ENCODE measurements at regions not wholly inside any gene's neighbourhood (a gene's known extent, or its start where the extent isn't known, plus 50 kb on each side); places are given as distances from the start of the nearest gene placed in this dataset.

DNA sequence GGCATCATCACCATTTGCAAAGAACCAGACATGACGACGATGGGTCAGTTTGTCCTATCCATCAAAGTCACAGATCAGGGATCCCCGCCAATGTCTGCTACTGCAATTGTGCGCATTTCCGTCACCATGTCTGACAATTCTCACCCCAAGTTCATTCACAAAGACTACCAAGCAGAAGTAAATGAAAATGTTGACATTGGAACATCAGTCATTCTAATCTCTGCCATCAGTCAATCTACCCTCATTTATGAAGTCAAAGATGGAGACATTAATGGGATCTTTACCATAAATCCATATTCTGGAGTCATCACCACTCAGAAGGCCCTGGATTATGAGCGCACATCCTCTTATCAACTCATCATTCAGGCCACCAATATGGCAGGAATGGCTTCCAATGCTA is 171.6 kb upstream of the MTNR1B start:
- DNase-seq (ENCODE audit: low read depth) = no peak

DNA sequence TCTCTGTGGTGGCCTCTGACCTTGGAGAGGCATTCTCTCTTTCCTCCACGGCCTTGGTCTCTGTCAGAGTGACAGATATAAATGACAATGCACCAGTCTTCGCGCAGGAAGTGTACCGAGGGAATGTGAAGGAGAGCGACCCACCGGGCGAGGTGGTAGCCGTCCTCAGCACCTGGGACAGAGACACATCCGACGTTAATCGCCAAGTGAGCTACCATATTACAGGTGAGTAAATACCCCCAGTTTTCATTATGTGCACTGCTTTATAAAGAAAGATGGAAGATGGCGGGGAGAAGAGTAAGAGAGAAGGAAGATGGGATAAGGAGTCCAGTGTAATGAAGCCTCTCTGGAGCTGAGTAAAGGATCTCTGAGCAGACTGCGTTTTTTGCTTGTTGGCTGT is 167.8 kb upstream of the MTNR1B start:
- no peak for DNase-seq (ENCODE audit: low read depth)

DNA sequence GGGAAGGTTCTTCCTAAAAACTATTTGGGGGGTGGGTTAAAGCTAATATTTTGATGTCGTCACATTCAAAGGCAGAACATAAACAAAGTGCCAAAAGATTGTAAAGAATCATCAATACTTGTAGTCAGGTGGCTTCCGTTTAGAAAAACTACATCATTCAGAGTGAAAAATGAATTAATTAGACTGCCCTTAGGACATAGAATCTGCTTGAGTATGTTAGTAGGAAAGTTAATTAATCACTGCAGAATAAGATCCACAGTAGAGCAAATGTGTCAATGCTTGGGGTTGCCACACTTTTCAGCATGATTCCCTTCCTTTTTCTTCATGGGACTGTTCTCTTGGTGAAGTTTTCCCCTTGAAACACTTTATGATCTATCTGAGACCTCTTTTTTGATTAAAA is 166.8 kb upstream of the MTNR1B start:
- DNase-seq (ENCODE audit: low read depth) = no peak

DNA sequence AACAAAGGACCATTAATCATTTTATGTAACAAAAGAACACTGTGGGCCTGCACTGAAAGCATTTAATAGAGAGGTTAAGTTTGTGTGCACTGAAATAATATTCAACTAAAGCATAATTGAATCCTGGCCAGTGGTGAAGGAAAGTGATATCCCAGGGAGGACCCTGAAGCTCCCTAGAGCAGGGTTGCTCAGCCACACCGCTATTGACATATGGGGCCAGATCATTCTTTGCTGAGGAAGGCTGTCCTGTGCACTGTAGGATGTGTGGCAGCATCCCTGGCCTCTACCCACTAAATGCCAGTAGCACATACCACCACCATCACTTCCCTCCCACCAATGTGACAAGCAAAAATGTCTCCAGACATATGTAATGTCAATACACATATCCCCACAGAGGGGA is 166.1 kb upstream of the MTNR1B start:
- DNase-seq (ENCODE audit: low read depth) = no peak

DNA sequence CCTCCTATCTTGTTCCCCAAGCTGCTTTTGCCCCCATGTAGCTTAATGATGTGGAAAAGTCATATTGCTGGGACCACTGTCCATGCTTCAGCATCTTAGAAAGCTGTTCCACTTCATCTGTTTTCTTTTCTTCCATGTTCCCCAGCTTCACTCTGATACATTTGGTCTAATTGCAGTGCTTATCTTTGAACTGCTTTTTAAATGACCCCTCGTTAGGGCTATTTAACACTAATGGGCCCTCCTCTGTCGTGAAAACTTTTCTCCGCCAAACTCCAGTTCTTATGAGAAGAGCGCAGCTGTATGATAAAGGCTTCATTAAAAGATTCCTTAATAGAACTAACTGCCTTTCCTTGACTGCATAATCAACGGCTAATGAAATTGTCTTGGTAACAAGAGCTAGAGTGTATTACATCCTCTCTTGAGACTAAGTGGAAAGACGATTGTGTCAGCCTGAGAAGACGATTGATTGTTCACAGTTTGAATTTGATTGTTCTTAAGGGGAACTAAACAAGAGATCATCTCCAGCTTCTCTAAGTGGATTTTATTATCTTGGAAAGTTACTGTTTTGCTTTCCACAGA is 165.0 kb upstream of the MTNR1B start:
- no peak for DNase-seq (ENCODE audit: low read depth)

DNA sequence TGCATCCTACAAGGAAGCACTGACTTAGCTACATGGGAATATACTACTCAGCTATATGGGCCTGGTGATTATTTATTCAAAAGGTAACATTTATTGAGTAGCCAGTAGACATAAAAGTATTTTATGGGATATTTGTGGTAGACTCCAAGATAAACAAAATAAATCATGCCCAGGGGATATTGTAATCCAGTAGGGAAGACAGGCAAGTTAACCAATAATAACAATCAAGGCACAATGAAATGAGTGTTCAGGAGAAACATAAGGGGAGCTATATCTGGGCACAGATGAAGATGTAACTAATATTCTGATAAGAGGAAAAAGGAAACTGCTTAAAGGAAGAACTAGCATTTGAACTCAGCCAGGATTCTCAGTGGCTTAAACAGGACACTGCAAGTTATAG is 161.4 kb upstream of the MTNR1B start:
- no peak for DNase-seq (ENCODE audit: low read depth)

DNA sequence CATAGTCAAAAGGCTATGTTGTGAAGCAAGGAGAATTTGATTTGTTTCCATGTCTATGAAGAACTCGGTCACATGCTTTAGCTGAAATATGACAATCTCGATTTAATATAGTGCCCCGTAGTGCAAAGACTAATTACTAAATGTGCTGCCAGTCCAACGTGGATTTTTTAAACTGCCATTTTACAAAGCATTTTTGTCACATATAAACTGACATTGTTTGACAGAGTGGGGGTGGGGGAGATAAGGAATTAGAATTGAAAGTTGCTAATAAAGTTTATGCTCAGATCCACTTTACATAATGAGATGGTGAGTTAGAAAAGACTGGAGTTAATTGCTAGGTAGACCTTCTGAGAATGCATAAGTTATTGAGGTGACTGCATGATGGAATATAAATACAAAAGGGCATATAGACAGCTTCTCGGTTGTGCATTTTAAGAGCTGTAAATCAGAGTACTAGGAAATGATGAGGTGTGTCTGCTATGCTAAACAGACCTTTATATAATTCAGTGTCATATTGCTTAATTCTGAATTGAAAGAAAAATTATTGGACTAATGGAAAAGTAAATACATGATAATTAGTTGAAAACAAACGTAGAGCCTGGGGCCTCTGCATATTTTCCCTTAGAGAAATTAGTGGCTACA is 158.9 kb upstream of the MTNR1B start:
- no peak for DNase-seq (ENCODE audit: low read depth)

DNA sequence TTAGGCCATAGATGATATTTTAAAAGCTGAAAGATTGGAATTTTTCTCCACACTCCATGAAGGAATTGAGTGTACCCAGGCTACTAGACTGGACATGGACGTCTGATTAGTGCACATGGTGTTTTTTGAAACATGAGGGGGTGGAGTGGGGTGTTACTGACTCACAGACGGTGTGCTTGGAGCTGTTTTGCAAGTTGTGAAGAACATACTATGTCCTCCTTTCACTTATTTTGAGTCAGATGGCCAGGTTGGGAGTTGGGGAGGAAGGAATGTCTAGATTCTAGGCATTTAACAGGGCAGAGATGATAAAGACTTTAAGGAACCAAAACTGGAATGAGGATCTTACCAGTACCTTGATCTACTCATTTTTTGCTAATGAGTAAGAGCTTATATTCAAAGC is 158.1 kb upstream of the MTNR1B start:
- no peak for DNase-seq (ENCODE audit: low read depth)

DNA sequence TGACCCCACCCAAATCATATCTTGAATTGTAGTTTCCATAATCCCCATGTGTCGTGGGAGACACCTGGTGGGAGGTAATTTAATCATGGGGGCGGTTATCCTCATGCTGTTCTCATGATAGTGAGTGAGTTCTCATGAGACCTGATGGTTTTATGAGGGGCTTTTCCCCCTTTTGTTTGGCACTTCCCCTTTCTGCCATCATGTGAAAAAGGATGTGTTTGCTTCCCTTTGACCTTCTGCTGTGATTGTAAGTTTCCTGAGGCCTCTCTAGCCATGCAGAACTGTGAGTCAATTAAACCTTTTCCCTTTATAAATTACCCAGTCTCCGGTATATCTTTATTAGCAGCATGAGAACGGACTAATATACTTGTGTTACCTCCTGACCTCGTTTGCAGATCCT is 156.6 kb upstream of the MTNR1B start:
- DNase-seq (ENCODE audit: low read depth) = no peak

DNA sequence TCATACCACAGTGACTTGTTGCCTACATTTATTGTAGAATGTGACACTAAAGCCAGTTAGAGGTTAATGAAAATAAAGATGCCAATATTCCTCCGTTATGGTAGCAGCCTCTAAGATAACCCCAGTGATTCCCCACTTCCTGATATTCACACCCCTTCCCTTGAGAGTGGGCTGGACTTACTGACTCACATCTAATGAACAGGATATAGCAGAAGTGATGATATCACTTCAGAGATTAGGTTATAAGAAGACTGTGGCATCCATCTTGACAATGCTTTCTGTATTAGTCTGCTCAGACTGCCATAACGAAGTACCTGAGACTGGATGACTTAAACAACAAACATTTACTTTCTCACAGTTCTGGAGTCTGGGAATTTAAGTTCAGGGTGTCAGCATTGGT is 149.6 kb upstream of the MTNR1B start:
- DNase-seq (ENCODE audit: low read depth) = no peak

DNA sequence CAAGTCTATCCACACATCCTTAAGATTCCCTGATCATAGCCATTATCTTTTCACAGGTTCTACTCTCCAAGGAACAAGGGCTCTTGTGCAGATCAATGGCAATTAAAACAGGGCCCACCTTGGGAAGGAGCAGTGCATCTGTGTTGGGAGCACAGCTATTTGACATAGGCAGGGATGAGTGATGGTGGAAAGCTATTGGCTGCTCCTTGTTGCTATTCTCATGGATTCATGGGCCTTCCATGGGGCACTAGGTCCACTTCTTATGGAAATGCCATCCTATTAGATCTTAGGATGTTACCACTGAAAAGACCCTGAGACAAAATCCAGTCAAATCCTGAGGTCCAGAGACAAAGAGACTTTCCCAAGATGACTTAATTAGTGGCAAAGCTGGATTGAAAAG is 148.6 kb upstream of the MTNR1B start:
- DNase-seq (ENCODE audit: low read depth) = no peak

DNA sequence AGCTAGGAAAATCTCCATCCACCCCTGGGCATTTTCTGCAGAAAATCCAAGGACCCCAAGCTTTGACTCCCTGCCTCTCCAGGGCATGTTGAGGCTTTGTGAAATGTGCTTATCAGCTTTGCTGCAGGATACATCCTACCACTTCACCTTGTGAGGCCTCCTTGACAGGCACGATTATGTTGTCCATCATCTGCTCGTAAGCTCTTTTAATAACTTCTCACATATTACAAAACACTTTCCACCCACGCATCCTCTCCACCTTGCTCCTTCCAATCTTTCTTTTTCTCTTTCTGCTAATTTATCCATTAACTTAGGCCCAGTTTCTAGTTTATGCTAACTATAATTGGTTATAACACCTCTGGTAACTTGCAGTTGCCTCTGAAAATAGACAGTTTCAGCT is 147.0 kb upstream of the MTNR1B start:
- no peak for DNase-seq (ENCODE audit: low read depth)

DNA sequence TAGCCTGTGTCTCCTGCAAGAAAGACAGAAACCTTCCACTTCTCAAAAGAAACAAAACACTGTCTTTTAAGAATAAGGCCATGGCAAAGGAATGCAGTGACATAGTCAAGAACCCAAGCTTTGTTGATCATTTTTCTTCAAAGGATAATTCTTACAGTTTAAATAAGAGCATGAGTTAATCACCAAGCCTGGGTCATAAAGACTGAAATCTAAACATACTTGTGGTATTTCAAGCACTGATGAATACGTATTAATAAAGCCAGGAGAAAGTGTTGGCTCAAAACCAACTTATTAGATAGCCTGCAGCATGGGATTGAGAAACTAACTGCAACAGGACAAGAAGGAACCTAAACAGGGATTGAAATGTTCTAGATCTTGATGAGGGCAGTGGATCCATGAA is 143.3 kb upstream of the MTNR1B start:
- no peak for DNase-seq (ENCODE audit: low read depth)

DNA sequence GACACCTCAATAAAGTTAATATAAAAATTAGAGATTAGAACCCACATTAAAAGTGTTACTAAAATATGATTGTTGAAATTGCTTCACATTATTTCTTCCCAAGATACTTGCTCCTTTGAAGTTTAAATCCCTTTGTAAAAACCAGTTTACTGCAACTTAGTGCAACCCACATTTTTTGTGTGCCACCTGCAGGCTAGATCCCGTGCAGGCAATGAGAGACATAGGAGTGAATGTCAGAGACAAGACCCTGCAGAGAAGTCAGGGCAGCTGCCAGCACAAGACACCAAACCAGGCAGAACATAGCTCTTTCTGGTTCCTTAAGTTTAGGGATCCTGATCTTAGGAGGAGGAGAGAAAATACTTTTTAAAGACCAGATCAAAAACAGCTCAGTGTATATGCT is 142.8 kb upstream of the MTNR1B start:
- no peak for DNase-seq (ENCODE audit: low read depth)

DNA sequence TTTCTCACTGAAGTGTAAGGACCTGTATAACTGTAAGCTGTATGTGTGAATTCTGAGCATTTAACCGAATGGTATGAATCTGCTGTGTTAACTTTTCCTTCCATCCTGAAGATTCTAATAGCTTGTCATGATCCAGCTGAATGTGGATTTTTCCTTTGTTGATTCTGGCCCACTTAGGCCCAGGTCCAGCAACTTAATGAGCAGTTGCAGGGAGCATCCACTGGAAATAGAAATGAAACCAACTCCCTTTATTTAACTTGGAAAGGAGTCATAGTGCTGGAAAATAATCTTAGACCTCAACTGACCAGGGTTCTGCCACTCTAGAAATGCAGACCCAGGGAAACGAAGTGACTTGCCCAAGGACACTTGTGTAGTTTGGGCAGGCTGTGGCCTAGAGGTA is 142.3 kb upstream of the MTNR1B start:
- DNase-seq (ENCODE audit: low read depth) = no peak

DNA sequence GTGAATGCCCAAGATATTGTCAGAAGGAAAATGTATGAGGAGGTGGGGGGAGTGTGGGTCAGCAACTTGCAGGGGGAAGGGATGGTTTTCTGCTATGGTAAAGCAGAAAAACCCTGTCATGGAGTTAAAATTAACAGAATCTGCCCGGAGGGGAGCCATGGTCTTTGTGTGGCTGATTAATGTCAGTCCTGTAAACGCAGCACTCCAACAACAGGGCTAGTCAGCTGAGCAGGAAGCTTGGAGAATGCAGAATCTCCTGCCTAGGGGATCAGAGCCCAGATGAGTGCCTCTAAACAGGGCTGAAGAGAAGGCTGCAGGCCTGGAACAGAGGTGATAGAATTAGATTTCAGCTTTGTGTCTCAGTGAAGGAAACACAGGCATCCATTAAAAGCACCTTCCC is 140.9 kb upstream of the MTNR1B start:
- DNase-seq (ENCODE audit: low read depth) = no peak

DNA sequence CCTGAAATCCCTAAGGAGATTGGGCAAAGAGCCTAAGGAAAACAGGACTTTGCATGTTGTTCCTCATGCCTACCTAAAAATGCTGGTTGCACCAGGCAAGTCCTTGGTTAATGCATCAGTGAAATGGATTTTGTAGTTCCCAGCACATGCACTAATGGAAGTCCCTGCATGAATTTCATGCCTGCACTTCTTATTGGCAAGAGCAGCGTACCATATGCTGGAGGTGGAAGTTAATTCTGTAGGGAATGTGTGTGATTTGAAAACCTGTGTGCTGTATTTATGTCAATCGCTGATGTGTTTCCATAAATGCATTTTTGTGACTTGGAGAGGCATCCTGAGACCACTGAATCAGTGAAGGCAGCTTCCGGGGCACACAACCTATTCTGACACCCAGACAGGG is 140.3 kb upstream of the MTNR1B start:
- no peak for DNase-seq (ENCODE audit: low read depth)

DNA sequence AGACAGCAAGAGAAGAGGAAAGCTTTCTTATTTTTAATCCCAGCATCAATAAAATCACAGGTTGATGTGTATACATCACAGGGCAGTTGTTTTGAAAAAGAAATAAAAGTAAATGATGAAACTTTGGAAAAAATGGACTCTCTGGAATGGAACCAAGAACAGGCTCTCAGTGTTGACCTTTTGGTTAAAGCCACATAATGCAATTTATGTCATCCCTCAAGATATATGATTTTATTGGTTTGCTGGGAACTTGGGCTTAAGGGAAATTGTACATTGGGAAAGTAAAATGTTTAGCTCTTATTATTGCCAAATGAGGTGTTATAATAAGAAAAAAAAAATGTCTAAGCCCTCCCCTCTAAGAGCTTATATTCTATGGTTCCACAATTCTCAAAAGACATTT is 139.8 kb upstream of the MTNR1B start:
- no peak for DNase-seq (ENCODE audit: low read depth)

DNA sequence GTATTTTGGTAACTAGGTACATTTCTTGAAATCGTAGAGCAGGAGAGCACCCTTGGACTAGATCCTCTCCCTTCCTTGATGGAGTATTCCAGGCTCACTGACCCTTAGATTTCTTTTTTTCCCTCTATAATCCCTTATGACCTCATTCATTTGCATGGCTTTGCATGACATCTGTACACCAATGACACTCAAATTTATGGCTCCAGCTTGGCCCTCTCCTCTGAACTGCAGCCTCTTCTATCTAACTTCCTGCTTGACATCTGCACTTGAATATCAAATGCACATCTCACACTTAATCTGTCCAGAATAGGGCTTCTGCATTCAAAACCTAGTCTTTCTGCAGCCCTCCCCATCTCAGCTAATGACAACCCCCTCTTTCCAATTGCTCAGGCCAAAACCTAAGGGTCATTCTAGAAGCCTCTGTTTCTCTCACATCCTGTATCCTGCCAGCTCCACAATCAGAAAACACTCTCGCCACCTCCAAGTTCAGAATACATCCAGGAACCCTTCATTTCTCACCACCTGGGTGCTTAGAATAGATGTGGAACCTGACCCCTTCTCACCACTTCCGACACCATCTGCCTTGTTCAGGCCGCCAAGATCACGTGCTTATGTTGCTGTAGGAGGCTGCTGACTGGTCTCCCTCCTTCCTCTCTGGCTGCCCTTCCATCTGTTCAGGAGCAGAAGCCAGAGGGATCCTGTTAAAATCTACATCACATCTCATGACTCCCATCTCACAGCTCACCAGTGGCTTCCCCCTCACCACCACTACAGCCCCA is 138.9 kb upstream of the MTNR1B start:
- no peak for DNase-seq (ENCODE audit: low read depth)

DNA sequence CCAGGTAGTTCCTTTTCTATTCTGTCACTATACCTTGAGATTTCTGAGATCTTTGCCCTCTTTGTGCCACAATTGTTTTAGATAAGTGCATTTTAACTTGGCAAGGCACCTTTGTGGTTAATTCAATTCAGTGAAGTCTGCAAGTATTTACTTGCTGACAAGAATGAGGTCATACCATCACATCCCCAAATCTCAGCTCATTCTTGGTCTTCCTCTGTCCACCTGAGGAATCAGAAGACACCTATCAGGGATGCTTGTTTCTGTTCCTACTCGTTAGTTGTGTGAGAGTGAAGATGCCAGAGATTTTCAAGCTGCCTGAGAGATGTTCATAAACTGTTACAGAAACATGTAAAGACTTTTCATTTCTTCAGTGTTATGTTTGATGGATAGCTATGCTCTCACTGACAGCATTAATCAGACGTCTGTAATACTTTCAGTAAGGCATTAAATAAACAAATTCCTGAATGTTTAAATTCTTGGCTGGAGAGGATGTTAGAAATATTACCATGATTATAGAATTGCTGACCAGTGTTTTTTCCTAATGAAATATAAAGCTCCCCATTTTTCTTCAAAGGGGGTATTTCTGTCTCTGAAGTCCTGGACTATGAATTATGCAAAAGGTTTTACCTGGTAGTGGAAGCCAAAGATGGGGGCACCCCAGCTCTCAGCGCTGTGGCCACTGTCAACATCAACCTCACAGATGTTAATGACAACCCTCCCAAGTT is 135.0 kb upstream of the MTNR1B start:
- DNase-seq (ENCODE audit: low read depth) = no peak

DNA sequence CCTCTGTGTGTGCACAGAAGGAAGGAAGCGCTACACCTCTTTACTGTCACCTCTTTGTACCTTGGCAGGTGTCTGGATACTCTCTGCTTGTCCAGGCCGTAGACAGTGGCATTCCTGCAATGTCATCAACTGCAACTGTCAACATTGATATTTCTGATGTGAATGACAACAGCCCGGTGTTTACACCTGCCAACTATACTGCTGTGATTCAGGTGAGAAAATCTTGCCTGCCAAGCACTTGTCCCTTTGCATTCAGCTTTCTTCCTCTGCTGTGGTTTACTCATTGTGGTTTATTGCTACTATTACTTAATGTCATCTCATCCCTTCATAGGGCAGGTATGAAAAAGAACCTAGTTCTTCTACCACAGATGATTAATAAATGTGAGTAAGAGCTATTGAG is 131.9 kb upstream of the MTNR1B start:
- DNase-seq (ENCODE audit: low read depth) = no peak

DNA sequence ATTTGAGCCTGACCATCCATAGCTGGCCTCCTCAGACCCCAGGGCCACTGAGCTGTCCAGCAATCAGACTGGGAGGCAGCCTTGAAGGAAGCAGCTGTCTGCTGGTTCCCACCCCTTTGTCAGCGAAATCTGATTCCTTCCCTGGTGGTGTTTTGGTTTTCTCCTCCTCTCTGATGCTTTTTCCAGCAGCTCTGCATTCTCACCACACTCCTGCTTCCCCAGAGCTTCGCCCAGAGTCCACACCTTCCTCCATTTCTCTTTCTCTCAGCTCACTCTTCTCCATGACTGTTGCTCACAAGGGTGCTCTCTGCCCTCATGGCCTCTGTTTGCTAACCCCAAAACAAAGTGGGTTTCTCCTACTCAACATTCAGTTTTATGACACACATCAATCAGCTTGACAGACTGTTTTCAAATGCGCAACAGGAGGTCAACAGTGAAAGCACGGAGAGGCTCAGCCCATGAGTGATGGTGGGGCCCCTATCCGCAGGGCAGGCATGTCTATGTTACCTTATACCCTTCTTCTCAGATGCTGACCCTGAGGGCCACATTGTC is 130.6 kb upstream of the MTNR1B start:
- DNase-seq (ENCODE audit: low read depth) = no peak

DNA sequence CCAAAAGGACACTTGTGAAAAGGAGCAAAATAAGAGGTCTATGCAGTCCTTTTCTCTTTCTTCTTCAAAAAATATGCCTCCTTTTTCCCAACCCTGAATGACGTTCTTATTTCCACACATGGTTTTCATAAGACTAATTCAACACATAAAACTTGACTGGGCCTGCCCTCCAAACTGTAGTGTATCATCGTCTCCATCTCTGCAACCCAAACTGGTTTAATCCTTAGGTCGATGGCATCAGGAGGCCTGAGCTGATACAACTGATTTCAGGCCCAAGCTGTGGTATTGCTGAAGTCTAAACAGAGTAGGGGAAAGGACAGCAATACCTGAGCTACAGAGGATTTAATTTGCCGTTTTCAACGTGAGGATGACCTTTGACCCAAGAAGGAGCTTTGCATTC is 130.0 kb upstream of the MTNR1B start:
- no peak for DNase-seq (ENCODE audit: low read depth)
